ENCODE measurements at regions not wholly inside any gene's neighbourhood (a gene's known extent, or its start where the extent isn't known, plus 50 kb on each side); places are given as distances from the start of the nearest gene placed in this dataset.

GRCh38 chr3:162743091-162743490 lies 1246.5 kb downstream of the OTOL1 start:
- DNase-seq: no peak

GRCh38 chr3:162760789-162761188 lies 1264.2 kb downstream of the OTOL1 start:
- no peak for DNase-seq

- no peak for DNase-seq
Measured at GRCh38 chr3:162764051-162764807, 1267.6 kb downstream of the OTOL1 start.

GRCh38 chr3:162764808-162765071 lies 1268.1 kb downstream of the OTOL1 start:
- DNase-seq: no peak

GRCh38 chr3:162765524-162765923 lies 1268.9 kb downstream of the OTOL1 start:
- DNase-seq: no peak

- no peak for DNase-seq
Measured at GRCh38 chr3:162769564-162769963, 1273.0 kb downstream of the OTOL1 start.

- DNase-seq: no peak
Measured at GRCh38 chr3:162770551-162770950, 1273.9 kb downstream of the OTOL1 start.

GRCh38 chr3:162774613-162775100 lies 1278.0 kb downstream of the OTOL1 start:
- no peak for DNase-seq

GRCh38 chr3:162776148-162776547 lies 1279.5 kb downstream of the OTOL1 start:
- DNase-seq: no peak

- no peak for DNase-seq
Measured at GRCh38 chr3:162777118-162777517, 1280.5 kb downstream of the OTOL1 start.

GRCh38 chr3:162780313-162780712 lies 1283.7 kb downstream of the OTOL1 start:
- no peak for DNase-seq

- DNase-seq: no peak
Measured at GRCh38 chr3:162799910-162800309, 1303.3 kb downstream of the OTOL1 start.

- DNase-seq: no peak
Measured at GRCh38 chr3:162802228-162802965, 1305.8 kb downstream of the OTOL1 start.

- DNase-seq: no peak
Measured at GRCh38 chr3:162810776-162811175, 1314.2 kb downstream of the OTOL1 start.

- DNase-seq: no peak
Measured at GRCh38 chr3:162842549-162843216, 1346.1 kb downstream of the OTOL1 start.

GRCh38 chr3:162845918-162846317 lies 1349.3 kb downstream of the OTOL1 start:
- no peak for DNase-seq

- DNase-seq: no peak
Measured at GRCh38 chr3:162847511-162847910, 1350.9 kb downstream of the OTOL1 start.

- DNase-seq: no peak
Measured at GRCh38 chr3:162863579-162863978, 1367.0 kb downstream of the OTOL1 start.

- no peak for DNase-seq
Measured at GRCh38 chr3:162865466-162865865, 1368.9 kb downstream of the OTOL1 start.

- DNase-seq: no peak
Measured at GRCh38 chr3:162879021-162879562, 1382.5 kb downstream of the OTOL1 start.

GRCh38 chr3:162884373-162884772 lies 1387.8 kb downstream of the OTOL1 start:
- no peak for DNase-seq

GRCh38 chr3:162892921-162893793 lies 1396.5 kb downstream of the OTOL1 start:
- no peak for DNase-seq
